Mesenchymal stem cell (in vitro differentiated cells and primary cell): ENCODE measurements at regions not wholly inside any gene's neighbourhood (a gene's known extent, or its start where the extent isn't known, plus 50 kb on each side); places are given as distances from the start of the nearest gene placed in this dataset.

ENCODE experiments used
- DNase-seq: peaks from one replicate; pipeline ENCODE4 v3.0.0-alpha.2; 2013
- H2AFZ ChIP-seq: one replicate; pipeline ENCODE4 v1.6.1; 2013; ENCODE audit warnings: low read depth, mild to moderate bottlenecking, control low read depth, inconsistent platforms, low read length, moderate library complexity
- H2AK5ac ChIP-seq: 2 replicates; pipeline ENCODE4 v1.6.1; 2013; ENCODE audit warnings: low read length, moderate library complexity, mild to moderate bottlenecking, inconsistent platforms; ENCODE audit not compliant: severe bottlenecking
- H2BK120ac ChIP-seq: one replicate; pipeline ENCODE4 v1.6.1; 2013; ENCODE audit warnings: low read depth, mild to moderate bottlenecking, inconsistent platforms, low read length, moderate library complexity
- H2BK12ac ChIP-seq, 2 experiments: one replicate each; pipeline ENCODE4 v1.6.1; 2013; ENCODE audit warnings: inconsistent platforms in 2 of 2, low read length in 2 of 2, mild to moderate bottlenecking in 2 of 2, moderate library complexity in 2 of 2, control low read depth in 1 of 2
- H2BK15ac ChIP-seq: one replicate; pipeline ENCODE4 v1.6.1; 2013; ENCODE audit warnings: mild to moderate bottlenecking, low read depth, inconsistent platforms; ENCODE audit not compliant: poor library complexity, severe bottlenecking
- H2BK5ac ChIP-seq: 2 replicates; pipeline ENCODE4 v1.6.1; 2013; ENCODE audit warnings: low read depth, mild to moderate bottlenecking, low read length, control low read depth, inconsistent platforms; ENCODE audit not compliant: poor library complexity, severe bottlenecking
- H3K14ac ChIP-seq, 2 experiments: one replicate each; pipeline ENCODE4 v1.6.1; 2013; ENCODE audit warnings: inconsistent platforms in 2 of 2, low read length in 2 of 2, control low read depth in 1 of 2, mild to moderate bottlenecking in 1 of 2, moderate library complexity in 1 of 2
- H3K18ac ChIP-seq, 2 experiments: one replicate each; pipeline ENCODE4 v1.6.1; 2013; ENCODE audit warnings: inconsistent platforms in 2 of 2, low read length in 2 of 2, control low read depth in 1 of 2, low read depth in 1 of 2, mild to moderate bottlenecking in 1 of 2
- H3K23ac ChIP-seq, 2 experiments: one replicate each; pipeline ENCODE4 v1.6.1; 2013; ENCODE audit warnings: inconsistent platforms in 2 of 2, low read length in 2 of 2, mild to moderate bottlenecking in 2 of 2, moderate library complexity in 2 of 2, control low read depth in 1 of 2
- H3K27ac ChIP-seq: 2 replicates; pipeline ENCODE4 v1.5.1; 2013; ENCODE audit warnings: mild to moderate bottlenecking, moderate library complexity, low read length, control low read depth, inconsistent platforms; ENCODE audit not compliant: poor library complexity, severe bottlenecking
- H3K27me3 ChIP-seq, 2 experiments: 2 replicates each; pipeline versions ENCODE4 v1.6.1 to v1.7.0; 2013; ENCODE audit warnings: low read length in 2 of 2, mild to moderate bottlenecking in 2 of 2, moderate library complexity in 2 of 2, control low read depth in 1 of 2, inconsistent platforms in 1 of 2; ENCODE audit not compliant: control insufficient read depth in 1 of 2, insufficient read depth in 1 of 2
- H3K36me3 ChIP-seq, 2 experiments: 2 replicates each; pipeline versions ENCODE4 v1.6.1 to v1.7.0; 2013; ENCODE audit warnings: low read length in 2 of 2, control low read depth in 1 of 2, inconsistent platforms in 1 of 2, low read depth in 1 of 2, mild to moderate bottlenecking in 1 of 2; ENCODE audit not compliant: insufficient read depth in 2 of 2, control insufficient read depth in 1 of 2
- H3K4ac ChIP-seq, 2 experiments: one replicate each; pipeline ENCODE4 v1.6.1; 2013; ENCODE audit warnings: inconsistent platforms in 2 of 2, low read length in 2 of 2, mild to moderate bottlenecking in 2 of 2, moderate library complexity in 2 of 2, control low read depth in 1 of 2, low read depth in 1 of 2
- H3K4me1 ChIP-seq: 2 replicates; pipeline ENCODE4 v1.6.1; 2013; ENCODE audit warnings: low read depth, low read length, control low read depth; ENCODE audit not compliant: control insufficient read depth, insufficient read depth
- H3K4me2 ChIP-seq: 2 replicates; pipeline ENCODE4 v1.6.1; 2013; ENCODE audit warnings: low read length, mild to moderate bottlenecking, inconsistent platforms; ENCODE audit not compliant: poor library complexity, severe bottlenecking
- H3K4me3 ChIP-seq, 2 experiments: 2 replicates each; pipeline versions ENCODE4 v1.5.1 to v1.7.0; 2013; ENCODE audit warnings: low read length in 2 of 2, mild to moderate bottlenecking in 2 of 2, control low read depth in 1 of 2, low read depth in 1 of 2; ENCODE audit not compliant: insufficient read depth in 1 of 2
- H3K79me1 ChIP-seq: replicated peaks from 2 replicates; pipeline ENCODE4 v1.6.1; 2013; ENCODE audit warnings: mild to moderate bottlenecking, control low read depth, low read length, inconsistent platforms; ENCODE audit not compliant: poor library complexity, severe bottlenecking
- H3K9ac ChIP-seq: 2 replicates; pipeline ENCODE4 v1.7.0; 2013; ENCODE audit warnings: mild to moderate bottlenecking, low read length, moderate library complexity
- H3K9me3 ChIP-seq: 2 replicates; pipeline ENCODE4 v1.7.0; 2013; ENCODE audit warnings: mild to moderate bottlenecking, low read length; ENCODE audit not compliant: control insufficient read depth
- H4K8ac ChIP-seq: one replicate; pipeline ENCODE4 v1.6.1; 2013; ENCODE audit warnings: inconsistent platforms, mild to moderate bottlenecking, low read length, moderate library complexity
- H4K91ac ChIP-seq: one replicate; pipeline ENCODE4 v1.6.1; 2013; ENCODE audit warnings: mild to moderate bottlenecking, low read length, inconsistent platforms
- WGBS: methylation state at CpG from one replicate; pipeline ENCODE4 v1.1.7; 2013; ENCODE audit warnings: mixed read lengths; 5-methylcytosine and 5-hydroxymethylcytosine counted together

GRCh38 chr4:183763990-183764754 lies 105.1 kb downstream of the TRAPPC11 start:
- Histone ChIP-seq H4K91ac (no peak overlapping the region), H2BK120ac (no peak overlapping the region), H3K27ac (no peak overlapping the region), H3K79me1 (no peaks in the 10 kb centered on the region), H2BK15ac (no peak overlapping the region), H3K9ac (no peak overlapping the region), H3K4ac (no peak overlapping the region), H2AK5ac (no peak overlapping the region), H3K36me3 (no peaks in the 10 kb centered on the region), H3K23ac (no peak overlapping the region), H3K4me2 (no peak overlapping the region), H3K4me3 (no peak overlapping the region), H4K8ac (no peak overlapping the region), H3K14ac (no peak overlapping the region), H3K18ac (no peak overlapping the region), H3K27me3 (no peaks in the 10 kb centered on the region), H3K4me1 (no peaks in the 10 kb centered on the region), H2BK5ac (no peak overlapping the region), H3K9me3 (no peaks in the 10 kb centered on the region), H2AFZ (no peak overlapping the region), H2BK12ac (no peak overlapping the region)
- no peak for DNase-seq
- 86% methylated on average over 11 of the region's 11 CpGs for WGBS

DNA sequence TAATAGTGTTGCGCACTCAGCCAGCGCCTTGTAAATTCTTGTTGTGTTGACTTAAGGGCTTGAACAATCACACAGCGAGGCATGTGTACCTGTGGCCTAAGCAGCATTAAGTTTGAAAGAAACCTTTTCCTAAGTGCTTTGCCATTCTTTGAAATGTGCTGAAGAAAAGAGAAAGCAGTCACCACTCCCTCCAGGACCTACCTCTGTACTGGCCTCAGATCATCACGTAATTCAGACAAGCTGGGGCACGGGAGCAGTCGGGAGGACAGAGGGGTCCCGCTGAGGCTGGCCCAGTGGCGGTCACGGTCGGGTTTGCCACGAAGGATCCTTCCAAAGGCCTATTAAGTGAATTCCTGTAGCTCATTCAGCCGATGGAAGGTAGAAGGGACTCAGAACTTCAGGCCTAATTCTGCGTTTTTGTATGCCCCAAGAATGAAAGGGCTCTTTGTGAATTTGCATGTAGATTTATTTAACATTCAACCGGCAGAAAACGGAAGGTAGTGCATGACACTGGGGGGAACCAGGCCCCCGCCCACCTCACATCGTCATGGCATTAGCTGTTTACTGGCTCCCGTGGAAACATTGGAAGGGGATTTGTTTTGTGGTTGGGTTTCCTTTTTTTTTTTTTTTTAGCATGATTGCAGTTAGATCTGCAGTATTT lies 106.3 kb downstream of the TRAPPC11 start:
- DNase-seq: no peak
- Histone ChIP-seq H2BK12ac (no peak overlapping the region), H2BK120ac (no peak overlapping the region), H3K9me3 (no peaks in the 10 kb centered on the region), H4K8ac (no peak overlapping the region), H3K18ac (no peak overlapping the region), H4K91ac (no peak overlapping the region), H3K23ac (no peak overlapping the region), H3K36me3 (no peaks in the 10 kb centered on the region), H3K4me3 (no peak overlapping the region), H3K4ac (no peak overlapping the region), H2AFZ (no peak overlapping the region), H3K4me1 (no peaks in the 10 kb centered on the region), H2BK15ac (no peak overlapping the region), H3K9ac (no peak overlapping the region), H3K27me3 (no peaks in the 10 kb centered on the region), H3K14ac (no peak overlapping the region), H2AK5ac (no peak overlapping the region), H3K79me1 (no peaks in the 10 kb centered on the region), H3K27ac (no peak overlapping the region), H3K4me2 (no peak overlapping the region), H2BK5ac (no peak overlapping the region)
- 92% methylated on average over 18 of the region's 18 CpGs for WGBS

DNA sequence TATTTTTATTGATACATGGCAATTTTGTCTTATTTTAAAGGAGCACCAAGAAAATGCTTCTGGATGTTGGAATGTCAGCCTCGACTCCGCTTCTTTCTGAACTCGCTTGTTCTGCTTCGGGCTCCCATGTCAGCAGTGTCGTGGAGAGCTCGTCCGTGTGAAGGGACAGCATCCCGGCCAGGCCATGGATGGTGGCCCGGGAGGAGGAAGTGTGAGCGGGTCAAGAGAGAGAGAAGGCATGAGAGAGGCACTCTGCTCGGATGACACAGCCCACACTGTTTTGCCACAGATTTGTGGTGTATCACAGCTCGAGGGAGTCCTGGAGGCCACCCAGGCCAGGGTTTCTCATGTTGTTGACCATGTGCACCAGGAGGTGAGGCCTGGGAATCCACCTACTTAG lies 107.0 kb downstream of the TRAPPC11 start:
- no peak overlapping the region for H4K8ac ChIP-seq
- DNase-seq: no peak
- H2BK5ac ChIP-seq: no peak overlapping the region
- no peak overlapping the region for H3K4me3 ChIP-seq
- H3K4ac ChIP-seq: no peak overlapping the region
- no peaks in the 10 kb centered on the region for H3K79me1 ChIP-seq
- H2BK15ac ChIP-seq: no peak overlapping the region
- no peak overlapping the region for H3K14ac ChIP-seq
- 91% methylated on average over 12 of the region's 12 CpGs for WGBS
- H3K18ac ChIP-seq: no peak overlapping the region
- no peak overlapping the region for H2BK120ac ChIP-seq
- no peaks in the 10 kb centered on the region for H3K27me3 ChIP-seq
- H3K23ac ChIP-seq: no peak overlapping the region
- H2BK12ac ChIP-seq: no peak overlapping the region
- H4K91ac ChIP-seq: no peak overlapping the region
- H3K27ac ChIP-seq: no peak overlapping the region
- no peak overlapping the region for H3K4me2 ChIP-seq
- H3K4me1 ChIP-seq: no peaks in the 10 kb centered on the region
- no peaks in the 10 kb centered on the region for H3K9me3 ChIP-seq
- H3K36me3 ChIP-seq: no peaks in the 10 kb centered on the region
- no peak overlapping the region for H3K9ac ChIP-seq
- H2AFZ ChIP-seq: no peak overlapping the region
- no peak overlapping the region for H2AK5ac ChIP-seq

DNA sequence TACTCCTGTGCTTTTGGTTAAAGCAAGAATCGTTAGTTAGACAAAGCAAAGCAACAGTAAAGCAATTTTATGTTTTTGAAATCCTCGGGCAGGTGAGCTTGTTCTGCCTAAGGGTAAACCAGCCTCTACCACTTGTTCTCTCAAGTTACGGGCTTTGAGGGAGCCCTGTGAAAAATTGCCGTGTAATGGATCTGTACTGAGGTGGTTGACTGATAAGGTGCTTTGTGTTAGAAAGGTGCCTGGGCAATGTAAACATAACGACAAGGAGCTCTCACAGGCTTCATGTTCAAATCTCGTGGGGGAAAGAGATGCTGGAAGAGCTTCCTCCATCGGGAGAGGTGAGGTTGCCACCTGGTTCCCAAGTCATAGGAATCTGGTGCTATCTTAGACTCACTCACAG lies 111.8 kb downstream of the TRAPPC11 start:
- H3K18ac ChIP-seq: no peak overlapping the region
- H2AFZ ChIP-seq: no peak overlapping the region
- H3K4me2 ChIP-seq: no peak overlapping the region
- H3K23ac ChIP-seq: no peak overlapping the region
- peaks cover 0 to 4% of the 10 kb centered on the region in 2 experiments for H3K27me3 ChIP-seq
- no peaks in the 10 kb centered on the region for H3K4me1 ChIP-seq
- no peak overlapping the region for H2BK15ac ChIP-seq
- H3K9ac ChIP-seq: no peak overlapping the region
- H3K36me3 ChIP-seq: no peaks in the 10 kb centered on the region
- H3K14ac ChIP-seq: no peak overlapping the region
- no peak overlapping the region for H2BK120ac ChIP-seq
- no peaks in the 10 kb centered on the region for H3K79me1 ChIP-seq
- no peak overlapping the region for H4K8ac ChIP-seq
- DNase-seq: no peak
- no peak overlapping the region for H3K27ac ChIP-seq
- 79% methylated on average over 7 of the region's 7 CpGs for WGBS
- no peak overlapping the region for H2AK5ac ChIP-seq
- H3K4ac ChIP-seq: no peak overlapping the region
- no peak overlapping the region for H4K91ac ChIP-seq
- no peak overlapping the region for H2BK12ac ChIP-seq
- H3K9me3 ChIP-seq: peaks cover 5% of the 10 kb centered on the region
- H3K4me3 ChIP-seq: no peak overlapping the region
- no peak overlapping the region for H2BK5ac ChIP-seq
